RWPE1 (cell line): ENCODE measurements at regions not wholly inside any gene's neighbourhood (a gene's known extent, or its start where the extent isn't known, plus 50 kb on each side); places are given as distances from the start of the nearest gene placed in this dataset.

Experiments used
- CTCF ChIA-PET: fragments of 350-600 bp; sonication (Branson Sonifier 250); formaldehyde crosslinking; extraction: SDS; loops from one replicate; lab custom pipeline; 2021; lab: Yijun Ruan, JAX
- POLR2A ChIA-PET: fragments of 400-600 bp; formaldehyde crosslinking; extraction: SDS; loops from one replicate; lab custom pipeline; 2020; ENCODE audit warnings: antibody characterized with exemption; ENCODE audit not compliant: low non-redundant PET; lab: Yijun Ruan, JAX
- DNase-seq: peaks from one replicate; pipeline ENCODE4 v3.0.0; 2012; ENCODE audit warnings: low spot score
- H3K27ac ChIP-seq: fragments of 450-650 bp; 2 replicates; pipeline ENCODE4 v1.5.1; 2017
- TF ChIP-seq, protein P1 (sequence below): fragments of 450-650 bp; conservative IDR thresholded peaks from 2 replicates; pipeline ENCODE4 v1.5.1; 2017; ENCODE audit warnings: low read depth, mild to moderate bottlenecking

DNA sequence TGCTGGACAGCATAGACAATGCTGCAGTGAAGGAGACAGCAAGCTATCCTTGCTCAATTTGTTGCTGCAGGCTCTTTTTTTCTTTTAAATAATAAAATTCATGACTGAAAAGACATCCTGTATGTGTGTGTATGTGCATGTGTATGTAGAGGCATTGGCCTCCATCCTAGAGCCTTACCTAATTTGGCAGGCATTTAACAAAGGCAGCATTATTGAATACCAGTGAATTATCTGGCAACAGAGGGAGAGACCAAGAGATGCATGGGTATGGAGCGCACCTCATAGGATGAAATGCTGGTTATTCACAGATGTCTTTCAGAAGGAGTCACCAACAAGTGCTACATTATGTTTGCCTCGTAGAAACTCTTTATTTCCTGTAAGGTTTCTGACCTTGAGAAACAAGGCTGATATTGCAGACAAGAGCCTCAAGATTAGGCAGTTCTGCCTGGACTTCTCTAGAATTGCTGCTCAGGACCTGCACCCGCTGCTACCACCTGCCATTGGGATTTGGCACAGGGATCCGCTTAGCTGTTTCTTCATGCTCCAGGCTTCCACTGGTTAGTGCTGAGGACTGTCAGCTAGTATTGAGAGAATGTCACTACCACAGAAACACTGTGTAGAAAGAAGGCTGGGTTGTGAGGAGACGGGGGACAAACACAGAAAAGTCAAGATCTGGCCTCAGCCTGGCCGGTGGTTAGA lies 247.7 kb upstream of the RFX3 start:
- CTCF ChIA-PET: no interaction called here
- TF ChIP-seq, protein P1, sequence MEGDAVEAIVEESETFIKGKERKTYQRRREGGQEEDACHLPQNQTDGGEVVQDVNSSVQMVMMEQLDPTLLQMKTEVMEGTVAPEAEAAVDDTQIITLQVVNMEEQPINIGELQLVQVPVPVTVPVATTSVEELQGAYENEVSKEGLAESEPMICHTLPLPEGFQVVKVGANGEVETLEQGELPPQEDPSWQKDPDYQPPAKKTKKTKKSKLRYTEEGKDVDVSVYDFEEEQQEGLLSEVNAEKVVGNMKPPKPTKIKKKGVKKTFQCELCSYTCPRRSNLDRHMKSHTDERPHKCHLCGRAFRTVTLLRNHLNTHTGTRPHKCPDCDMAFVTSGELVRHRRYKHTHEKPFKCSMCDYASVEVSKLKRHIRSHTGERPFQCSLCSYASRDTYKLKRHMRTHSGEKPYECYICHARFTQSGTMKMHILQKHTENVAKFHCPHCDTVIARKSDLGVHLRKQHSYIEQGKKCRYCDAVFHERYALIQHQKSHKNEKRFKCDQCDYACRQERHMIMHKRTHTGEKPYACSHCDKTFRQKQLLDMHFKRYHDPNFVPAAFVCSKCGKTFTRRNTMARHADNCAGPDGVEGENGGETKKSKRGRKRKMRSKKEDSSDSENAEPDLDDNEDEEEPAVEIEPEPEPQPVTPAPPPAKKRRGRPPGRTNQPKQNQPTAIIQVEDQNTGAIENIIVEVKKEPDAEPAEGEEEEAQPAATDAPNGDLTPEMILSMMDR: no peak
- no peak for DNase-seq
- H3K27ac ChIP-seq: no peak overlapping the region
- POLR2A ChIA-PET: no interaction called here

DNA sequence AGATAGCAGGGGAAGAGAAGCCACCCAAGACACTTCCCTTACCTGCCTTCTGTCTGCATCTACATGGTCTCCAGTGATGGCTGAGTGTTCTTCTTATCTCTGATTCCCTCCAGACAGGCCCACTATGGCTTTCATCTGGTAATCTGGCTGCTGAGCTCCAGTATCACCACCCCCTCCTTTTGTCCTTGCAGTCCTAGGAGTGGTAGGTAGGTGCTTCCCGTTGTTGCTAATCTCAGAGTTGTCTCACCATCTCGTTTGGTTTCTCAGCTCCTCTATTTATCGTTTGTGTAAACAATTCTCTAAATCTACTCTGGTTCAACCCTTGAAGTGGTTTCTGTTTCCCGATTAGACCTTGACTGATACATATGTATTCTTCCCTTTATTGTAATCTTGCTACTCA lies 243.8 kb upstream of the RFX3 start:
- H3K27ac ChIP-seq: no peak overlapping the region
- no peak for DNase-seq
- ChIA-PET CTCF (no interaction called here), POLR2A (no interaction called here)
- TF ChIP-seq, protein P1: no peak

DNA sequence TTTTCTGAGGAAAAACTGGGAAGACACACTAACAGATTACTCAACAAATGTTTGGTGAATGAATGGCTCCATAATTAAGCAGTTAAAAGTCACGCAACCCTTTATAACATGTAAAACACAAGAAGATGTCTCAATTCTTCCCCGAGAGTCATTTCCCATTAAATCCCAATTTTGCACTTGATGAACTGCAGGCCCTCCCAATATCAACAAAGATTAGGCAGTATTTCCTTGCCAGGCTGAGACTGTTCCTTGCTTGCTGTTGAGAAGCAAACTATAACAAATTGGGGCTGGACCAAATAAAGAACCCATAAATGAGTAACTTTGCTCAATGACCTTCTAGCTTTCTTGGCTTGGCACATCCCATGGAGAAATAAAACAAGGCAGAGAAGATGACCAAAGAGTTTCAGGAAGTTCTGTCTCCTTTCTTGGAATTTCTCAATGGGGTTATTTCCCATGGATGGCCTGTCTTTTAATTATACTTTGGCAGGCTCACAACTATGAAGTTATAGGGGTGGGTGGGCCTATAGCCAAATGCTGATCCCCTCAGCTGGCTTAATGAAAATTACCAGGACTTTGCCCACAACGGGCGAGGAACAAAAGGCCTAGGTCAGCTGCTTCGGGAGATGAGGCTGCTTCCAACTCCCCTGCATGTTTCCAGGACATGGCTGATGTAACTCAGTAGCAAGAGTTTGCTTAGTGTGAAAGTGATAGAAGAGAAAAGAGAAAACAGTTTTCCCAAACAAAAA lies 243.1 kb upstream of the RFX3 start:
- no peak for DNase-seq
- TF ChIP-seq, protein P1: no peak
- H3K27ac ChIP-seq: no peak overlapping the region
- POLR2A ChIA-PET: no interaction called here
- CTCF ChIA-PET: no interaction called here

DNA sequence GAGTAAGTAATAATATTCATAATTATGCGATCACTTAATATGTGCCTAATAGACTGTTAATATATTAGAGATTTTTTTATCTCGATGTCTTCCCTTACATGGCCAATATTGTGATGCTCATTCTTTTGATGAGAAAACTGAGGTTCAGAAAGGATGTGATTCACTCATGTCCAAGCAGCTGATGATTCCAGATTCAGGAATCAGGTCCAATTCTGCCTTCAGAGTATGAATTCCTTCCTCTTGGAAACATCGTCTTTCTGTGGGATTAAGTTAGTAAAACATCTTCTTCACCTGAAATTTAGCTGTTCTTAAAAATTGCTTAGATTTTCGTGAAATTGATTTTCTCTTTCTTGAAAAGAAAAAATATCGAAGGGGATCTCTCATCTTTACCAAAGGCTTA lies 242.5 kb upstream of the RFX3 start:
- TF ChIP-seq, protein P1: no peak
- no peak overlapping the region for H3K27ac ChIP-seq
- CTCF ChIA-PET: no interaction called here
- no peak for DNase-seq
- POLR2A ChIA-PET: no interaction called here

GRCh38 chr9:3762076-3762475 lies 236.3 kb upstream of the RFX3 start:
- POLR2A ChIA-PET: no interaction called here
- no peak overlapping the region for H3K27ac ChIP-seq
- CTCF ChIA-PET: no interaction called here
- DNase-seq: no peak
- TF ChIP-seq, protein P1: no peak

- TF ChIP-seq, protein P1: no peak
- POLR2A ChIA-PET: no interaction called here
- CTCF ChIA-PET: interaction anchor here (0.6 to 0.7 kb wide), 2 partner anchors 174 to 371 kb away, joined by 3 to 6 read pairs; no protein-coding TSS in a partner anchor
- H3K27ac ChIP-seq: no peak overlapping the region
- DNase-seq: peak; percentile 36
Observed at GRCh38 chr9:3760031-3760430, 234.2 kb upstream of the RFX3 start.
